ENCODE measurements at regions not wholly inside any gene's neighbourhood (a gene's known extent, or its start where the extent isn't known, plus 50 kb on each side); places are given as distances from the start of the nearest gene placed in this dataset.

DNA sequence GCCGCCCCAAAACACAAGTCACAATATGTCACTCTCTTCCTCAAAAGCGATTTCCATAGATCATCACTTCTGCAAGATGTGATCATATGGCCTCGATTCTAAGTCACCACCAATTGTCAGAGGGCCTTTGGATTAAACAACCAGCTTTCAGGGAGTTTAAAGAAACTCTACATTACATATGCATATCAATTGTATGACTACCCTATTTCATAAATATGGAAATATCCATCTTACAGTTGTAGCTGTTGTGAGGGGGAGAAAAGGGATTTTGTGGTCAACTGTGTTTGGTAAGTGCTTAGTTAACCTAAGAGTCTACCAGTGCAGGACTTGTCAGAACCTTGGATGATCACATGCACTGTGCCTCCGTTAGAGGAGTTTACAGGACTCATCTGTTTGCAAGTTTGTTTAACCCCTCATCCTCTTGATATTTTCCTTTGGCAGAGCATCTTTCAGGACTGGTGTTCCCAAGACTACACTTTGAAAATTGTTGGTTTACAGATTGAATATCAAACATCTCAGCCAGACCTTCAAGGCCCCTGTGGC is 99.9 kb downstream of the CHST1 start:
- Mint-ChIP-seq H3K27ac (no peak overlapping the region), H3K4me1 (ENCODE audit: low read depth) (no peaks in the 10 kb centered on the region), H3K9me3 (no peaks in the 10 kb centered on the region), H3K36me3 (ENCODE audit: low read depth) (no peaks in the 10 kb centered on the region), H3K27me3 (peaks cover 9% of the 10 kb centered on the region), H3K4me3 (no peak overlapping the region)
- DNase-seq, result no peak

DNA sequence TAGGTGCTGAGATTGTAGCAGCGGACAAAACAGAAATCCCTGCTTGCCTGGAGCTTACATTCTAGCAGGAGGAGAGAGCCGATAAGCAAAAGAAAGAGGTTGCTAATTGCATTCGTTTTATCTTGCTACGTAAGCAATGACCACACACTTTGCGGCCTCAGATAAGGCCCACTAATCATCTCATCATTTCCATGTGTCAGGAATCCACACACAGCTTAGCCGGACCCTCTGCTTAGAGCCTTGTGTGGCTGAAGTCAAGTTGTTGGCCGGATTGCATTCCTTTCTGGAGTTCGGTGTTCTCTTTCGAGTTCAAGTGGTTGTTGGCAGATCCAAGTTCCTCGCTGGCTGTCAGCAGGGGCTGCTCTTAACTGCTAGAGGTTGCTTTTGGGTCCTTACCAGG is 101.6 kb downstream of the CHST1 start:
- Mint-ChIP-seq H3K4me1 (ENCODE audit: low read depth) (no peaks in the 10 kb centered on the region), H3K27me3 (peaks cover 16% of the 10 kb centered on the region), H3K27ac (no peak overlapping the region), H3K4me3 (no peak overlapping the region), H3K9me3 (no peaks in the 10 kb centered on the region), H3K36me3 (ENCODE audit: low read depth) (no peaks in the 10 kb centered on the region)
- no peak for DNase-seq

DNA sequence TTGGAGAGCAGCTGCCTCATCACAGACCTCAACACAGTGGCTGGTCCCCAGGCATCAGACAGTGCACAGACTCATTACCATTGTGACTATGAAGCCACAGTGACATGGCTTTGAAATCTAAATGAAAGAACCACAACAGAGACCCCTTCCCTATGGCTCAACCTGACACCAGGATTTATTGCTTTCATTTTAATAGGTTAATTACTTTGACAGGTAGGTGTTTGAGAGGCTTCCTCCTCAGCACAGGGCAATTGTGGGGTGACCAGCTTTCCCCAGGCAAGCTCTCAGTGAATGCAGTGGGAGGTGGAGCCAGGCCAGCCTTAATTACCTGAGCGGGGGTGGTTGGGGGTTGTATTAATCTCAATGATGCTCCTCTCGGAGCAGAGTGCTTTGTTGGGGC is 102.3 kb downstream of the CHST1 start:
- peaks cover 16% of the 10 kb centered on the region for H3K27me3 Mint-ChIP-seq

DNA sequence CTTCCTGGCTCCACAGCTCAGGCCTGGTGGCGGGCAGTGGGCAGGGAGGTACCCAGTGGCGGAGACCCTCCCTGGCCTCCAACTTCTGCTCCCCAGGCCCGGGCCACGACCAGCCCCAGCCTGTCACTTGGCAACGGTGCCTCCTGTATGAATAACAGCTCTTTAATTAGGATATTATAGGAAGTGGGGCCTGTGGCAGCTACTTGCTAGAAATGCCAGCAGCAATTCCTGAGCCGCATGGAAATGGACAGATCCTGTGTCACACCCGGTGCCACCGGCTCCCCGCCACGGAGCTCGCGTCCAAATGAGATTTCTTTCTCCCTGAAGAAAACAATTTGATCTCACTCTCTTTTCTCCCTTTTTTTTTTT is 104.5 kb downstream of the CHST1 start:
- Mint-ChIP-seq H3K9me3 (no peaks in the 10 kb centered on the region), H3K36me3 (ENCODE audit: low read depth) (no peaks in the 10 kb centered on the region), H3K27ac (no peak overlapping the region), H3K4me1 (ENCODE audit: low read depth) (no peaks in the 10 kb centered on the region), H3K27me3 (peaks cover 26% of the 10 kb centered on the region), H3K4me3 (no peak overlapping the region)
- DNase-seq, result no peak

More for the DNA sequence above, 102.3 kb downstream of the CHST1 start:
- Mint-ChIP-seq H3K27ac (no peak overlapping the region), H3K9me3 (no peaks in the 10 kb centered on the region), H3K4me1 (ENCODE audit: low read depth) (no peaks in the 10 kb centered on the region), H3K36me3 (ENCODE audit: low read depth) (no peaks in the 10 kb centered on the region), H3K4me3 (no peak overlapping the region)
- DNase-seq, result no peak

DNA sequence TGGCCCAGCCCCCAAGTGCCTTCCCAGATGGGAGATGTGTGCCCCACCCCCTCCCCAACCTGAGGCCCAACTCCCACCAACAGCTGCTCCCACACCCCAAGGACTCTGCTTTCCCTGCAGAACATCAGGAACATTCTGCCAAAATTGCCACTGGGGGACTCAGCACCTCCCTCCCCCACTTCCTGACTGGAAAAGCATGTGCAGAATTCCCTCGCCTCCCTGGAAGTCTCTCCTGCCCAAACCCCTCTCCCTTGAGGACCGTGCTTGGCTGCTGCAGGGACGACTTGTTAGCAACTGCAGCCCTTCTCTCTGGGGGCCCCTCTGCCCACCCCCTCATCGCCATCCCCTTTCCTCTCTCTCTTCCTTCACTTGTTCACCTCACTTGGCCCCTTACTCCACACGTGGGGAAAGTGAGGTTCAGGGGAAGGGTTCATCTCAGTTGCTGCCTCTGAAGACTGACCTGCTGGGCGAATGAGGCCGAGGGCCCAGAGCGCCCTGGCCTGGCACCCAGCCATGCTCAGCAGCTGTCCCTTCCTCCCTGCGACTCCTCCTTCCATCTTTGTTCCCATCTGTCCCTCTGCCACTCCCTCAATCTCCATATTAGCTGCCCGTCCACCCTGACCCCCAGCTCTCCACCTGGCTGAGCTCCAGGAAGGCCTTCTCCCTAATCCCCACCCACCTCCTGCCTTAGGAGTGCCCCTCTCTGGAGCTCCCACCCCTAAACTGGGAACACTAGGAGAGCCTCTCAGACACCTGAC is 105.1 kb downstream of the CHST1 start:
- Mint-ChIP-seq H3K27ac (no peak overlapping the region), H3K36me3 (ENCODE audit: low read depth) (no peaks in the 10 kb centered on the region), H3K27me3 (peaks cover 26% of the 10 kb centered on the region), H3K4me3 (no peak overlapping the region), H3K9me3 (no peaks in the 10 kb centered on the region), H3K4me1 (ENCODE audit: low read depth) (no peaks in the 10 kb centered on the region)
- DNase-seq, result no peak

DNA sequence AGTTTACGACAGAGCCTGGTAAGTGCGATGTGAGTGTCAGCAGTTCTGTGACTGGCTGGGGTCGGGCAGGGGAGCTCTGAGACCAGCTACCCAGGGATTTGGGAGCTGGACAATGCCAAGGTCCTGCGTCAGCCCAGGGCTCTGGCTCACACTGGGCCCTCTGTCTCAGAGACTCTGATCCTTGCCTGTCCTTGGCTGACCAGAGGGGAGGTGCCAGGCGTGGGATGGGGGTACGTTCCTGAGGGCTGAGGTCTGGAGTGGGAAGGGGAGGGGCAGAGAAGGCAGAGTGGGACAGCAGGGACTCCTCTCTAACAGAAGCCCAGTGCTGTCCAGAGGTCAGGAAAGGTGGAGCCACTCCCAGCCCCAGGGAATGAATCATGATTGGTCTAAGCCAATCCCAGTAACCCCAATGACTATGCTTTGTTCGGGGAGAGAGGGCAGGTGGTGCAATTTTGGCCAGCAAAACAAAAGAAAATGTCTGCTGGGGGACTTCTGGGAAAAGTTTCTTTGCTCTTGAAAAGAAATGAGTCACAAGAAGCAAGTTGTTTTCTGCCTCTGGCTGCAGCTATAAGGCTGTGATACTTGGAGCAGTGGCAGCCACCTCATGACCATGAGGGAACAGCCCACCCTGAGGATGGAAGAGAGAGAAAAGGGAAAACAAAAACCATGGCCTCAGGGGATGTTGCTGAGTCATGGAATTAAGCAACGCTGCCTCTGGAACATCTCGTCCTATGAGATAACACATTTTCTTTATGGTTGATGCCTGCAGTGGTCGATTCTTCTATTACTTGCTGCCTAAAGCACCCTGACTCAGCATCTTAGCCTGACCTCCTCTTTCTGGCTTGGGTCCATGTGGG is 108.3 kb downstream of the CHST1 start:
- H3K27me3 Mint-ChIP-seq, result peaks cover 18% of the 10 kb centered on the region
- no peaks in the 10 kb centered on the region for H3K9me3 Mint-ChIP-seq
- H3K4me3 Mint-ChIP-seq, result no peak overlapping the region
- H3K4me1 Mint-ChIP-seq (ENCODE audit: low read depth), result no peaks in the 10 kb centered on the region
- H3K36me3 Mint-ChIP-seq (ENCODE audit: low read depth), result no peaks in the 10 kb centered on the region
- no peak overlapping the region for H3K27ac Mint-ChIP-seq
- DNase-seq, result no peak

DNA sequence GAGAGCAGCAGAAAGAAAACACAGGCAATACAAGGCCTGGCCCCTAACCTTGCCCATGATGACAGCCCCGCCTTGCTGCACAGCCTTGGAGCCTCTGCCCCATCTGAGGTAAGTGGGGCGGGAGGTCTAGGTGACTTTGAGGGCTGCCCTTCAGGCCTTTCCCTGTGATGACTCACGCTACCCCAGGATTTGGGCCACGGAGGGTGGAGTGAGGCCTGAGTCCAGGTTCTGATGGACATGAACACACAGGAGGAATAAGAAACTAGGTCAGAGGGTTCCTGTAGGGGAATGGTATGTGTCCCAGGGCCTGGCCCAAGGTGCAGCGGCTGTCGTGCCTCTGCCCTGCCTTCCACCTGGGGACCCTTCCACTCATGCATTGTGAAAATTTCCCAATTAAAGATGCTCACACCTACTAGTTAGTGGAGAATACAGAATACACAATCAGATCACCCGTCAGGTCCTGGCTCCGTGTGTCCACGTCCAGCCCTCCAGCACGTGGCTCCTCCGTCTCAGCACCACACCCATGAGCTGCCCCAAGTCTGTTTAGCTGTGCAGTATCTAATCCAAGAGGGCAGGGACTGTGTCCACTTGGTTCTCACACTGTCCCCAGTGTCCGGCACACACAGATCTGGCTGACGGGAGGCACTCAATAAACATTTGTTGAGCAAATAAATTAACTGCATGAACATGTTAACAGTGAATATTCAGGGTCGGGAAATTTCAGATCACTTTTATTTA is 111.0 kb downstream of the CHST1 start:
- Mint-ChIP-seq H3K36me3 (ENCODE audit: low read depth) (no peaks in the 10 kb centered on the region), H3K4me1 (ENCODE audit: low read depth) (no peaks in the 10 kb centered on the region), H3K9me3 (no peaks in the 10 kb centered on the region), H3K27me3 (peaks cover 10% of the 10 kb centered on the region), H3K4me3 (no peak overlapping the region), H3K27ac (no peak overlapping the region)
- no peak for DNase-seq

DNA sequence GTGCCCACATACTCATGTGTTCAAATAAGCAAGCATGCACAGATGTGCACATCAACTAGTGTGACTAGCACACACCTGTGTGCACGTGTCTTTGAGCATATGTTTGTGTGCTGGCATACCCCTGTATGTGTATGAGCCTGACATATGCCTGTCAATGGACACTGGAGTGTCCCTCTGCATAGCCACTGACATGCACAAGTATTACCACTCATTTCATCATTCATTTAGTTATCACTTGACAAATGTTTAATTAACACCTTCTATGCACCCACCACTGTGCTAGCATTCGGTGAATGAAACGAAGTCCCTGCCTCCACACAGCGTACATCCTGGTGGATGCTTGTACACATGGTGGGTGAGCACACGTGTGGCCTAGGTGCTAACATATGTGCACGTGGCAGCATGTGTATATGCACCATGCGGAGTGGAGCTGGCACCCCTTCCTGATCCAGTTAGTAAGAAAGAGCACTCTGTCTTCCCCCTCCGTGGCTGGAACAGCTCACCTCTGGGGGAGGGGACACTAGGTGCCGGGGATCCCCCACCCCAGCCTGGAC is 112.0 kb downstream of the CHST1 start:
- no peak overlapping the region for H3K4me3 Mint-ChIP-seq

DNA sequence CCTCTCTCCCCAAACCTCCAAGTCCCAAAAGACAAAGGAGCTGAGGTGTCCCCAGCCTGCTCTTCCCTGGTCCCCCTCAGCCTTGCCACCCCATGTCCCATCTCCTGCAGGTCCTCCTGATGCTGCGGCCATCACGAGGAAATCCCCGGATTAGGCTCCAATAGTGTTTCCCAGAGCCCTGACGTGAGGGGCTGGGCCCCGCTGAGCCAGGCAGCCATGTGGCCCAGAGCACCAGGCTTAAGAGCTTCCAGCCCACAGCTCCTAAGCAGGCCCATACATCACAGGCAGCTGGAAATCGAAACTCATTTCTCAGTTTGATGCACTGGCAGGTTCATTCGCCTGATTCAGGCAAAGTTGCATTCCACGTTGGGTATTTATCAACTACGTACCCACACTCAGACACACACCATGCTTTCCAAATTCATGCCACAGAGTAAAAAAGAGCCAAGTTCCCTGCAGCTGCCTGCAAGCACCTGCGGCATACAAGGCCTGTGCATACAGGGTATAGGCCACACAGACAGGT is 114.2 kb downstream of the CHST1 start:
- Mint-ChIP-seq H3K4me1 (ENCODE audit: low read depth) (no peaks in the 10 kb centered on the region), H3K9me3 (no peaks in the 10 kb centered on the region), H3K36me3 (ENCODE audit: low read depth) (no peaks in the 10 kb centered on the region), H3K27me3 (no peaks in the 10 kb centered on the region), H3K4me3 (no peak overlapping the region), H3K27ac (no peak overlapping the region)
- no peak for DNase-seq

More for the DNA sequence above, 112.0 kb downstream of the CHST1 start:
- H3K9me3 Mint-ChIP-seq, result no peaks in the 10 kb centered on the region
- H3K4me1 Mint-ChIP-seq (ENCODE audit: low read depth), result no peaks in the 10 kb centered on the region
- no peaks in the 10 kb centered on the region for H3K36me3 Mint-ChIP-seq (ENCODE audit: low read depth)
- no peak for DNase-seq
- peaks cover 10% of the 10 kb centered on the region for H3K27me3 Mint-ChIP-seq
- no peak overlapping the region for H3K27ac Mint-ChIP-seq

DNA sequence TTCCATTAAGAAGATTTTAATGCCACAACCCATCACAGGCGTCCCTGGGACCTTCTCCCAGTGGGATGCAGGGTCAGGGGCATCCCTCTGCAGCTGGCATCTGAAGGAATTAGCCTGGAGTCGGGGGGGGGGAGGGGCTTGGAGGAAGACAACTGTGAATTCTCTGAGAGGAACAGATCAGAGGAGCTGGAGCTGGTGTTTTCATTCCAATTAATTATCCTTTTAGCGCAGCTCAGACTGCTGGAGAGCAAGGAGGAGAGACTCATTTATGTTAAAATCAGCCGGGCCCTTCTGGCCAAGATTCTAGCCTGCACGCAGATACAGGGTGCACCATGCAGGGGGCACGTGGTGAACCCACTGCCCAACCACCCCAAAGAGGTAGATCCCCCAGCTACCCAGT is 116.2 kb downstream of the CHST1 start:
- no peaks in the 10 kb centered on the region for H3K4me1 Mint-ChIP-seq (ENCODE audit: low read depth)
- H3K36me3 Mint-ChIP-seq (ENCODE audit: low read depth), result no peaks in the 10 kb centered on the region
- no peak for DNase-seq
- no peak overlapping the region for H3K27ac Mint-ChIP-seq
- H3K4me3 Mint-ChIP-seq, result no peak overlapping the region
- H3K27me3 Mint-ChIP-seq, result peaks cover 3% of the 10 kb centered on the region
- no peaks in the 10 kb centered on the region for H3K9me3 Mint-ChIP-seq

DNA sequence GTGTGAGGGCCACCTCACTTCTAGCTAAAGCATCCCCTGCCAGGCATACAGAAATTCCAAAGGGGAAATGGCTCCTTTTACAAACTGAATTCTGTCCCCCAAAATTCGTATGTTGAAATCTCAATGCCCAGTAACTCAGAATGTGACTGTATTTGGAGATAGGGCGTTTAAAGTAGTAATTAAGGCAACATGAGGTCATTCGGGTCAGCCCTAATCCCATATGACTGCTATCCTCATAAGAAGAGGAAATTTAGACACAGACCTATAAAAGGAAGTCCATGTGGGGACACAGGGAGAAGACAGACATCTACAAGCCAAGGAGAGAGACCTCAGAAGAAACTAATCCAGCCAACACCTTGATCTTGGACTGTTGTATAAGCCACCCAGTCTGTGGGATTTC is 119.1 kb downstream of the CHST1 start:
- H3K4me1 Mint-ChIP-seq (ENCODE audit: low read depth), result no peaks in the 10 kb centered on the region
- no peak overlapping the region for H3K27ac Mint-ChIP-seq
- DNase-seq, result no peak
- H3K9me3 Mint-ChIP-seq, result no peaks in the 10 kb centered on the region
- H3K4me3 Mint-ChIP-seq, result no peak overlapping the region
- H3K27me3 Mint-ChIP-seq, result peaks cover 18% of the 10 kb centered on the region
- H3K36me3 Mint-ChIP-seq (ENCODE audit: low read depth), result no peaks in the 10 kb centered on the region

DNA sequence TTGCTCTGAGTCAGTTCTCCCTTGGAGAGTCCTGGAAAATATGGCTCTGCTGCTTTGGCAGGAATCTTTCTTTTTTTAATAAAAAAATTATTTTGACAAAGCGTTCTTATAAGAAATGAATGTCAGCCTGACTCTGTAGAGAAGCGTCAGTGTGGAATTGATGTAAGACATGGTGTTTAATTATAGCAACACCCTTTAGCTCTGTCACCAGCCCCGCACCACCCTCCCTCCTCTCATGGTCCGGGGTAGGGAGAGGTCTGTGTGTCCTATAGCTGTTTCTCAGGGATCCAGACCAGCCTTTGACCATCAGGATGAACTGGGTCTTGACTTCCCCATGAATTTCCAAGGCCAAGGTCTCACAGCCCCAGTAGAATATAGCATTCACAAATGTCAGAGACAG is 120.6 kb downstream of the CHST1 start:
- H3K4me3 Mint-ChIP-seq, result no peak overlapping the region
- no peaks in the 10 kb centered on the region for H3K9me3 Mint-ChIP-seq
- no peaks in the 10 kb centered on the region for H3K4me1 Mint-ChIP-seq (ENCODE audit: low read depth)
- no peak overlapping the region for H3K27ac Mint-ChIP-seq
- H3K27me3 Mint-ChIP-seq, result peaks cover 18% of the 10 kb centered on the region
- H3K36me3 Mint-ChIP-seq (ENCODE audit: low read depth), result no peaks in the 10 kb centered on the region
- no peak for DNase-seq

DNA sequence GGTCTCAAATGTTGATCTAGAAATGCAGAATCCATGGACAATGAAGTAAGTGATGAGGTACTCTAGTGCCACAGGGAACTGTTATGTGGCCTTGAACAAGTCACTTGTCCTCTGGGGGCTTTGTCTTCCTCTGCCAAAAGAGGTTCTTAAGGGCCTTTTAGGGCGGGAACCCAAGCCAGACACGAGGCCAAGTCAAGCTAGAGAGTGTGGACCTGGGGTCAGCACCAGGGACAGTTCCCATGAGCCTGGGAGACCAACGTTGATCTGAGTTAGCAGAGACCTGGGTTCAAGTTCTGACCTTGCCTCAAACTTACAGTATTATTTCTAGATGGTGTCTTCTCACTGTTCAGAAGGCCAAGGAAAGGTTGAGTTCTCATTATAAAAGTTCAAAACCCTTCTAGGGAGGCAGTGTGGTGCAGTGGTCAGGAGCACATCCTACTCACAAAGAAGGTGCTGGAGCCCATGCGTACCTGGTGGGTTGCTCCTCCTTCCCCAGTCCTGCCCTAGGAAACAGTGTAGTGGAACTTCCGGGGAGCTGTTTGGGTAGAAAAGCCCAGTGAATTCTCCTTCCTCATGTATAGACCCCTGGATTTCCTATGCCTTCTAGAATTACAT is 121.5 kb downstream of the CHST1 start:
- Mint-ChIP-seq H3K4me3 (no peak overlapping the region), H3K36me3 (ENCODE audit: low read depth) (no peaks in the 10 kb centered on the region), H3K9me3 (no peaks in the 10 kb centered on the region), H3K4me1 (ENCODE audit: low read depth) (no peaks in the 10 kb centered on the region), H3K27ac (no peak overlapping the region), H3K27me3 (peaks cover 18% of the 10 kb centered on the region)
- no peak for DNase-seq

DNA sequence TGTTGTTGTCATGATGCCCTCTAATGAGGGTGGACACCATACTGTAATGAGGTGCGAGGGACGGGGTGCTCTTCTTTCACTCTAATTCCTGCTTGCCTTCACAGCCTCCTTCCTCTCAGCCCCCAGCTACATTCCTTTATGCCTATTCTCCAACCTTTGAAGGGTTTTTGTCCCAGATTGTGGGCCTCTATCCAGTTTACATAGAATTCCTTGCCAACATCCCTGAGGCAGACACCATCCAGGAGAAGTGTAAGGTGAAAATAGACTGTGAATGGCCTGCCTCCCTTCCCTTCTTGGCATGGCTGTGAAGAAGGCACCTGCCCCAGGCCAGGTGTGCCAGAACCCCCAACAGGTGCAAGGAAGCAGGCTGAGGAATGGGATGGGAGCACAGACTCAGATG is 122.3 kb downstream of the CHST1 start:
- Mint-ChIP-seq H3K27me3 (peaks cover 18% of the 10 kb centered on the region), H3K36me3 (ENCODE audit: low read depth) (no peaks in the 10 kb centered on the region), H3K9me3 (no peaks in the 10 kb centered on the region), H3K4me3 (no peak overlapping the region), H3K27ac (no peak overlapping the region), H3K4me1 (ENCODE audit: low read depth) (no peaks in the 10 kb centered on the region)
- DNase-seq, result no peak

Measured in activated T-cell treated with anti-CD3 and anti-CD28 coated beads, Interleukin-2, amount 50 U/mL, for 24 hours (primary cell).